Ovary (tissue), 7 donors: ENCODE measurements at regions not wholly inside any gene's neighbourhood (a gene's known extent, or its start where the extent isn't known, plus 50 kb on each side); places are given as distances from the start of the nearest gene placed in this dataset.

Experiments used
- DNase-seq, 5 donors: peaks; one replicate each; pipeline ENCODE4 v3.0.0-alpha.2; 2019 to 2020
- H3K27ac ChIP-seq, 2 donors: fragments of 200-600 bp; one replicate each; pipeline versions ENCODE4 v1.5.1 to v1.8.0; 2019 to 2022
- H3K27me3 ChIP-seq: fragments of 200-600 bp; one replicate; pipeline ENCODE4 v1.8.0; 2022
- H3K36me3 ChIP-seq: fragments of 200-600 bp; sonication (generic); one replicate; pipeline ENCODE4 v1.5.1; 2019
- H3K4me1 ChIP-seq: one replicate; pipeline ENCODE4 v1.8.1; 2013; ENCODE audit warnings: mild to moderate bottlenecking, moderate library complexity; ENCODE audit not compliant: insufficient read depth
- H3K4me3 ChIP-seq: fragments of 200-600 bp; sonication (generic); one replicate; pipeline ENCODE4 v1.5.1; 2017
- H3K9me3 ChIP-seq, 2 donors: fragments of 200-600 bp in 1 of 2; sonication (generic) in 1 of 2; one replicate each; pipeline versions ENCODE4 v1.5.1 to v1.8.1; 2013 to 2019; ENCODE audit warnings: mild to moderate bottlenecking in 1 of 2, moderate library complexity in 1 of 2
- EP300 ChIP-seq: sonication (generic); formaldehyde crosslinking; IDR thresholded peaks from one replicate; pipeline ENCODE4 v1.6.1; 2017; ENCODE audit warnings: antibody characterized with exemption
- POLR2A ChIP-seq: fragments of 450-650 bp; IDR thresholded peaks from one replicate; pipeline ENCODE4 v1.6.1; 2017; ENCODE audit warnings: antibody characterized with exemption, mild to moderate bottlenecking, moderate library complexity
- WGBS, 3 donors: extraction: QIAGEN DNeasy Blood & Tissue Kit in 1 of 3; methylation state at CpG; one replicate each; pipeline versions ENCODE4 v1.1.5 to v1.1.7; 2013 to 2017; 5-methylcytosine and 5-hydroxymethylcytosine counted together
- intact Hi-C, 4 donors: fragments of 100-400 bp; cut with DNase I; formaldehyde crosslinking; loops; one replicate each; pipeline versions ENCODE4 v1.11.0 to v1.15.1; 2022 to 2023
- TF ChIP-seq, protein P1 (sequence below), 3 donors: fragments of 450-650 bp in 2 of 3; fragments of 200-600 bp in 1 of 3; IDR thresholded peaks; one replicate each; pipeline versions ENCODE4 v1.5.1 to v1.8.0; 2016 to 2022; ENCODE audit warnings: antibody characterized with exemption in 3 of 3, mild to moderate bottlenecking in 1 of 3
- donor health status: DM: no; HTN: no; CAD: no; lungs with moderate emphysema.
- donor health status: DM: no; HTN: no; CAD: no.
- donor health status: Bipolar disorder and iron deficiency.
- donor health status: DM: no; HTN: no; CAD: no.
- donor health status: DM: yes; HTN: yes; CAD: no.

DNA sequence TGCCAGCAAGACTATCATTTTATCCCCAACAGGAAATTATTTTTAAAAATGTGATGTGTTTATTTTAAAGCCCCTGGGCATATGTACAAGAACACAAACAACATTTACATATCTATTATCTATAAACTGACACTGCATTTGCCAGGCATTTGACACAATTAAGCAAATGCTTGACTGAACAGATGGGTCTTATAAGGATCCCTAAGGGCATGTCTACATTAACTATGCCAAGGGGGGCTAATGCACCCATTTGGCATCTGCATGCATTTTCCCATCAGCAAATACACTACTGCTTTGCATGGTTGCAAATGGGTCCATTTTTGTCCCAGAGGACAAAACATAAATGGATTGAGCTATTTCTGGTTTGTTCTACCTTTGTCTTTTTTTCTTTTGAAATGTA lies 884.8 kb upstream of the B3GALT2 start:
- DNase-seq, result no peak
- Histone ChIP-seq H3K9me3 (no peaks in the 10 kb centered on the region), H3K4me1 (no peaks in the 10 kb centered on the region), H3K36me3 (no peaks in the 10 kb centered on the region), H3K27ac (no peak overlapping the region), H3K27me3 (no peaks in the 10 kb centered on the region), H3K4me3 (no peak overlapping the region)
- no peak for TF ChIP-seq POLR2A
- no peak for TF ChIP-seq EP300
- TF ChIP-seq, protein P1, sequence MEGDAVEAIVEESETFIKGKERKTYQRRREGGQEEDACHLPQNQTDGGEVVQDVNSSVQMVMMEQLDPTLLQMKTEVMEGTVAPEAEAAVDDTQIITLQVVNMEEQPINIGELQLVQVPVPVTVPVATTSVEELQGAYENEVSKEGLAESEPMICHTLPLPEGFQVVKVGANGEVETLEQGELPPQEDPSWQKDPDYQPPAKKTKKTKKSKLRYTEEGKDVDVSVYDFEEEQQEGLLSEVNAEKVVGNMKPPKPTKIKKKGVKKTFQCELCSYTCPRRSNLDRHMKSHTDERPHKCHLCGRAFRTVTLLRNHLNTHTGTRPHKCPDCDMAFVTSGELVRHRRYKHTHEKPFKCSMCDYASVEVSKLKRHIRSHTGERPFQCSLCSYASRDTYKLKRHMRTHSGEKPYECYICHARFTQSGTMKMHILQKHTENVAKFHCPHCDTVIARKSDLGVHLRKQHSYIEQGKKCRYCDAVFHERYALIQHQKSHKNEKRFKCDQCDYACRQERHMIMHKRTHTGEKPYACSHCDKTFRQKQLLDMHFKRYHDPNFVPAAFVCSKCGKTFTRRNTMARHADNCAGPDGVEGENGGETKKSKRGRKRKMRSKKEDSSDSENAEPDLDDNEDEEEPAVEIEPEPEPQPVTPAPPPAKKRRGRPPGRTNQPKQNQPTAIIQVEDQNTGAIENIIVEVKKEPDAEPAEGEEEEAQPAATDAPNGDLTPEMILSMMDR (IDR thresholded peaks at IDR 0.05), result no peak
- intact Hi-C loops, result no loop called here

DNA sequence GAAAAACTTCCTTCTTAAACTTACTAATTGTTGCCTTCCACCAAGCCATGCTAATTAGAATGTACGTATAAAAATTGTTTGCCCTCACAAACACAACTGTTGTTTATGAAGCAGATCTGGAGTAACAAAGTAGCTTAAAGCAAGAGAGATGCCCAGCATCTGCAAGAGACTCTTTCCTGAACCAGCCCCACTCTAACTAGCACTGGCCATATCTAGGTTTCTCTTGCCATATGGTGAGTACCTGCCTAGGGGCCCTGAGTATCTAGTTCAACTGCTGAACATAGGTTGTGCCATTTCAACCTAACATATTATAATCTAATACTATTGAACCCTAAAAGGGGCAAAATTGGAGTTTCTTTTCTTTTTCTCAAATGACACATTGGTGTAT lies 883.4 kb upstream of the B3GALT2 start:
- no peak for DNase-seq
- Histone ChIP-seq H3K27ac (no peak overlapping the region), H3K4me3 (no peak overlapping the region), H3K9me3 (no peaks in the 10 kb centered on the region), H3K4me1 (no peaks in the 10 kb centered on the region), H3K27me3 (no peaks in the 10 kb centered on the region), H3K36me3 (no peaks in the 10 kb centered on the region)
- TF ChIP-seq EP300, result no peak
- no peak for TF ChIP-seq POLR2A
- TF ChIP-seq, protein P1 (IDR thresholded peaks at IDR 0.05), result no peak
- WGBS, 3 donors, result 90 to 97% (median 91%) methylated on average over 1 of the region's 1 CpG
- intact Hi-C loops, result no loop called here

DNA sequence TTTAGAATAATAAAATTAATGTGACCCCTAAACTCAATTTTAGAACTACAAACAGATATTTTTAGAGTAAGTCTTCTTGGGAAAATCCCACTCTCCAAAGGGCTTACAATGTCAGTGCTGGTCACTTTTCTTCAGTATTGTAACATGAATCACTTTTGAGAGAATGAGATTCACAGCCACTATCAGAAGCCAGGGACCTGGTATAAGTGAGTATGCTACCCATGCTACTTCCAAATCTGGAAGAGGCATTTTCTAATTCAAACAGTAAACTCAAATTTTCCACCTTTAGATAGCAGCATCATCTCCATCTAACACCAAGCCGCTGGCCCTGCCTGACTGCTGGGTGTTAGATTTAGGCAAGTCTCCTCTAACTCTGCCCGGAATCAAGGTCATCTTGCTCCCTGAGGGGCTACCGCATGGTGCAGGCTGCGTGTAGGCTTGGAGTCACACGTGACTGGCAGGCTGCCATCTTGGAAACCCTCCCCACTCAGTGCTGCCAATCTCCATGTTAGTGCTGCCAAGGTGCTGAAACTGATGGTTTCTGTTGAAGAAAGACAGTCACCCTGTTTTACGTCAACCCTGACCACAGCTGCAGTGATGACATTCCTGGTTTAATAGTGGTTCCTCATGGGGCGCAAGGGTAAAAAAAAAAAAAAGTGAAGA lies 882.9 kb upstream of the B3GALT2 start:
- 67 to 68% (median 68%) methylated on average over 7 of the region's 7 CpGs for WGBS, 3 donors
- no peak overlapping the region for H3K27ac ChIP-seq
- peak in 3 of 5 donors; percentile 15 to 17 (median 17) for DNase-seq
- no peaks in the 10 kb centered on the region for H3K9me3 ChIP-seq
- H3K4me3 ChIP-seq, result no peak overlapping the region
- no peak for TF ChIP-seq POLR2A
- no peak for TF ChIP-seq EP300
- TF ChIP-seq, protein P1 (IDR thresholded peaks at IDR 0.05), result no peak
- no peaks in the 10 kb centered on the region for H3K4me1 ChIP-seq
- H3K36me3 ChIP-seq, result no peaks in the 10 kb centered on the region
- intact Hi-C loops, result no loop called here
- no peaks in the 10 kb centered on the region for H3K27me3 ChIP-seq

DNA sequence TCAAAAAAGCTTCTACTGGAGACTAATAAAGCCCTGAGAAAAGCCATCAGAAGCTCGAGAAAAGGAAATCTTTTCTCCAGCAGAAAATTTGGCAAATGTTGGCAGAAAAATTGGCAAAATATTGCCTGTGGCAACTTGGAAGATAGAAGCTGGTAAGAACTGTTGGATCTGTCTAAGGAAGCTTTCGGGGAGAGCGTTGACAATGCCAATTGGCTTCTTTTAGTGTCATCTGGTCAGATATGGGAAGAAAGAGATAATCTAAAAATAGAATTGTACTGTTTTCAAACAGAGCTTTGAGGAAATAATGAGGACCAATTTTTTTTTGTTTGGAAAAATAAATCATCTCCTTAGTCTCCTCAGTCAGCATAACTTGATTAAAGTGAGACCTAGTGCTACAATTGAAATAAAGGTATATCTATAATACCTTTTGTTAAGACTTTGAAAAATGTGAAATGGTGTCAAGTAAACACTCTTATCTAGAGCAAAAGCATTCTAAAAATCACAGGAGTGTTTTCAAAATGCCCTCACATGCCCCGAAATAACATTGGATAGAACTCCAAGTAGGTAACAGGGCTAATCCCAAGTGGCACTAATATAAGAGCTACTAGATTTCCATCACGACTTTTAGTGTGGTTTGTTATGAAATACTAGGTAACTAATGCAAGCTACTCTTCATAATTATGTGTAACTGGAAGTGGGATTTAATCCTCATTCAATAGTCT lies 882.2 kb upstream of the B3GALT2 start:
- Histone ChIP-seq H3K4me1 (no peaks in the 10 kb centered on the region), H3K4me3 (no peak overlapping the region), H3K27ac (no peak overlapping the region), H3K36me3 (no peaks in the 10 kb centered on the region), H3K9me3 (no peaks in the 10 kb centered on the region), H3K27me3 (no peaks in the 10 kb centered on the region)
- WGBS, 3 donors, result 47 to 55% (median 49%) methylated on average over 5 of the region's 5 CpGs
- DNase-seq, result no peak
- TF ChIP-seq POLR2A (no peak), EP300 (no peak)
- TF ChIP-seq, protein P1 (IDR thresholded peaks at IDR 0.05), result no peak
- intact Hi-C loops, result no loop called here
